ENCODE measurements at regions not wholly inside any gene's neighbourhood (a gene's known extent, or its start where the extent isn't known, plus 50 kb on each side); places are given as distances from the start of the nearest gene placed in this dataset.

- DNase-seq (ENCODE audit: low read depth): no peak
- H3K4me3 ChIP-seq (ENCODE audit: low read depth, low read length): no peak overlapping the region
- no peak for TF ChIP-seq CTCF (conservative IDR thresholded peaks at IDR 0.05; ENCODE audit: low read depth, low read length)
These were observed 952.0 kb downstream of the SLITRK5 start for GRCh38 chr13:88623150-88623549.

- H3K4me3 ChIP-seq (ENCODE audit: low read depth, low read length): no peak overlapping the region
- no peak for DNase-seq (ENCODE audit: low read depth)
- no peak for TF ChIP-seq CTCF (conservative IDR thresholded peaks at IDR 0.05; ENCODE audit: low read depth, low read length)
These were observed 955.9 kb downstream of the SLITRK5 start for GRCh38 chr13:88627071-88627470.

- H3K4me3 ChIP-seq (ENCODE audit: low read depth, low read length): no peak overlapping the region
- TF ChIP-seq CTCF (conservative IDR thresholded peaks at IDR 0.05; ENCODE audit: low read depth, low read length): no peak
- DNase-seq (ENCODE audit: low read depth): no peak
These were observed 957.7 kb downstream of the SLITRK5 start for GRCh38 chr13:88628882-88629281.

GRCh38 chr13:88637935-88638334 is 966.8 kb downstream of the SLITRK5 start:
- no peak for TF ChIP-seq CTCF (conservative IDR thresholded peaks at IDR 0.05; ENCODE audit: low read depth, low read length)
- DNase-seq (ENCODE audit: low read depth): no peak
- no peak overlapping the region for H3K4me3 ChIP-seq (ENCODE audit: low read depth, low read length)

GRCh38 chr13:88643233-88643632 is 972.1 kb downstream of the SLITRK5 start:
- DNase-seq (ENCODE audit: low read depth): no peak
- TF ChIP-seq CTCF (conservative IDR thresholded peaks at IDR 0.05; ENCODE audit: low read depth, low read length): no peak
- H3K4me3 ChIP-seq (ENCODE audit: low read depth, low read length): no peak overlapping the region

- H3K4me3 ChIP-seq (ENCODE audit: low read depth, low read length): no peak overlapping the region
- TF ChIP-seq CTCF (conservative IDR thresholded peaks at IDR 0.05; ENCODE audit: low read depth, low read length): no peak
- no peak for DNase-seq (ENCODE audit: low read depth)
These were observed 977.6 kb downstream of the SLITRK5 start for GRCh38 chr13:88648598-88649373.

- DNase-seq (ENCODE audit: low read depth): no peak
- no peak for TF ChIP-seq CTCF (conservative IDR thresholded peaks at IDR 0.05; ENCODE audit: low read depth, low read length)
- H3K4me3 ChIP-seq (ENCODE audit: low read depth, low read length): no peak overlapping the region
These were observed 978.7 kb downstream of the SLITRK5 start for GRCh38 chr13:88649855-88650254.

Measured in epithelial cell of proximal tubule (primary cell).